ENCODE measurements at regions not wholly inside any gene's neighbourhood (a gene's known extent, or its start where the extent isn't known, plus 50 kb on each side); places are given as distances from the start of the nearest gene placed in this dataset.

GRCh38 chr7:149564340-149565095 is 66.9 kb upstream of the ZNF746 start:
- Histone ChIP-seq H2BK5ac (ENCODE audit: low read depth, low read length) (no peak overlapping the region), H4K5ac (ENCODE audit: insufficient read length, low read depth, low read length) (no peak overlapping the region), H4K91ac (replicated peaks; ENCODE audit: insufficient read length, low read length) (no peak overlapping the region), H2AFZ (ENCODE audit: low read length) (no peak overlapping the region), H3K23me2 (ENCODE audit: low read depth, low read length) (no peaks in the 10 kb centered on the region; the same call in 1 of the 2 replicates), H3K23ac (ENCODE audit: insufficient read length) (no peak overlapping the region), H2AK5ac (ENCODE audit: low read depth, low read length) (no peak overlapping the region), H3K4me1 (replicated peaks in 1 of 4; ENCODE audit: control insufficient read depth in 3 of 4, insufficient read depth in 4 of 4, low read length in 3 of 4) (peaks cover 0 to 9% (median 5%) of the 10 kb centered on the region in 4 experiments; a peak in 5 of 7 replicates), H3K4ac (replicated peaks; ENCODE audit: insufficient read length, low read depth, low read length) (no peak overlapping the region), H3K79me1 (ENCODE audit: low read depth, low read length) (no peaks in the 10 kb centered on the region; the same call in 1 of the 2 replicates), H3K56ac (replicated peaks; ENCODE audit: insufficient read length, low read depth, low read length) (no peak overlapping the region), H3K4me2 (ENCODE audit: insufficient read depth in 1 of 2, low read depth in 2 of 2, low read length in 2 of 2) (no peak overlapping the region), H2BK120ac (replicated peaks; ENCODE audit: low read depth, low read length) (no peak overlapping the region), H3K4me3 (ENCODE audit: extremely low read depth in 1 of 4, insufficient read depth in 2 of 4, low read depth in 3 of 4, low read length in 4 of 4) (no peak overlapping the region), H3K27me3 (replicated peaks in 1 of 4; ENCODE audit: control insufficient read depth in 3 of 4, extremely low read depth in 1 of 4, insufficient read depth in 3 of 4, low read length in 3 of 4) (no peaks in the 10 kb centered on the region; a peak in 1 of 7 replicates), H3K9me3 (ENCODE audit: insufficient read depth in 2 of 2, low read depth in 1 of 2, low read length in 1 of 2) (no peaks in the 10 kb centered on the region), H3K79me2 (ENCODE audit: control insufficient read depth in 1 of 2, insufficient read depth in 2 of 2, low read length in 2 of 2) (peaks cover 3 to 7% of the 10 kb centered on the region in 2 experiments; a peak in 2 of 4 replicates), H4K8ac (ENCODE audit: extremely low read depth, insufficient read depth, low read length) (no peak overlapping the region), H3K27ac (ENCODE audit: low read depth, low read length) (no peak overlapping the region), H2BK20ac (ENCODE audit: low read length) (no peak overlapping the region), H3K36me3 (ENCODE audit: control insufficient read depth in 2 of 4, insufficient read depth in 4 of 4, low read length in 3 of 4) (no peaks in the 10 kb centered on the region), H4K20me1 (replicated peaks in 1 of 2; ENCODE audit: control insufficient read depth in 1 of 2, insufficient read depth in 2 of 2, low read length in 2 of 2) (no peaks in the 10 kb centered on the region), H2BK15ac (ENCODE audit: low read length) (no peak overlapping the region), H3K18ac (ENCODE audit: extremely low read depth, low read length) (no peak overlapping the region), H3K14ac (ENCODE audit: insufficient read length) (no peak overlapping the region), H2BK12ac (ENCODE audit: low read depth, low read length) (no peak overlapping the region), H3K9ac (replicated peaks in 1 of 4; ENCODE audit: extremely low read depth in 1 of 4, low read depth in 3 of 4, low read length in 3 of 4) (no peak overlapping the region)
- ChIA-PET POLR2A (ENCODE audit: partially characterized antibody) (interaction anchor here (1.3 kb wide), 1 partner anchor 17 kb away, joined by 3 read pairs; no protein-coding TSS in a partner anchor), CTCF (ENCODE audit: partially characterized antibody) (interaction anchor here (1.6 kb wide), 1 partner anchor 34 kb away, joined by 4 read pairs; no protein-coding TSS in a partner anchor)
- DNase-seq (ENCODE audit: low read depth in 1 of 2, low spot score in 2 of 2) (no peak), FAIRE-seq (no peak)
- 94% methylated on average over 4 of the region's 4 CpGs; no CpG with 5 or more reads in 1 of the 2 experiments for WGBS, 2 experiments (ENCODE audit: extremely low coverage in 1 of 2, insufficient coverage in 1 of 2, insufficient read length in 1 of 2, insufficient replicate concordance in 2 of 2, low coverage in 1 of 2, low lambda C conversion rate in 2 of 2, missing lambda C conversion rate in 1 of 2)
- TF ChIP-seq SP4 (IDR thresholded peaks at IDR 0.05; ENCODE audit: low read length) (no peak), ATF3 (IDR thresholded peaks at IDR 0.05; ENCODE audit: insufficient read depth, low read depth, low read length) (no peak), HDAC2 (IDR thresholded peaks at IDR 0.05; ENCODE audit: borderline replicate concordance in 1 of 2, low read depth in 2 of 2, low read length in 2 of 2) (no peak), KDM5A (IDR thresholded peaks at IDR 0.05; ENCODE audit: low read length) (no peak), SIX5 (IDR thresholded peaks at IDR 0.05; ENCODE audit: low read depth, low read length) (no peak), CTCF (IDR thresholded peaks at IDR 0.05; ENCODE audit: control extremely low read depth in 1 of 3, insufficient read depth in 1 of 3, low read depth in 1 of 3, low read length in 3 of 3) (no peak), SIRT6 (IDR thresholded peaks at IDR 0.05; ENCODE audit: low read length) (no peak), SAP30 (IDR thresholded peaks at IDR 0.05; ENCODE audit: insufficient read depth, insufficient replicate concordance, low read length) (no peak), GTF2F1 (IDR thresholded peaks at IDR 0.05; ENCODE audit: borderline replicate concordance, low read depth, low read length) (no peak)

Measured in H1 (cell line).